NCI-H1436 treated with DMSO at 0.1 percent for 48 hours (cell line): ENCODE measurements at regions not wholly inside any gene's neighbourhood (a gene's known extent, or its start where the extent isn't known, plus 50 kb on each side); places are given as distances from the start of the nearest gene placed in this dataset.

Source experiments
- DNase-seq: peaks from one replicate; lab custom pipeline; 2025; lab: John Stamatoyannopoulos, UW

GRCh38 chr10:78774999-78775711, 293.6 kb upstream of the ZMIZ1 start:
- no peak for DNase-seq

DNA sequence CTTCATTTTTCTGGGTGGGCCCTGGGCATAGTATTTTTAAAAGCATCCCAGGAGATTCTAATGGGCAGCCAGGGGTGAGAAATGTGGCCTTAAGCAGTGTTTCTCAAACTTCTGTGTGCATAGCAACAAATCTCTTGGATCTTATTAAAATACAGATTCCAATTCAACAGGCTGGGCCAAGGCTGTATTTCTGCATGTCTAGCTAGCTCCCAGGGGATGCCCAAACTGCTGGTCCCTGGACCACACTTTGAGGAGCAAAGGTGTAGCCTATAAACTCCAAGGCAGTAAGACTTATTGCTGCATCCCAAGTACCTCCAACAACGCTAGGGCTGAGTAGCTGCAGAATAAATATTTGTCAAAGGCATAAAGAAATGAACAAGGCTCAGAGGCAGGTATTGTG, 292.9 kb upstream of the ZMIZ1 start:
- no peak for DNase-seq

GRCh38 chr10:78776756-78777155, 292.0 kb upstream of the ZMIZ1 start:
- no peak for DNase-seq

DNA sequence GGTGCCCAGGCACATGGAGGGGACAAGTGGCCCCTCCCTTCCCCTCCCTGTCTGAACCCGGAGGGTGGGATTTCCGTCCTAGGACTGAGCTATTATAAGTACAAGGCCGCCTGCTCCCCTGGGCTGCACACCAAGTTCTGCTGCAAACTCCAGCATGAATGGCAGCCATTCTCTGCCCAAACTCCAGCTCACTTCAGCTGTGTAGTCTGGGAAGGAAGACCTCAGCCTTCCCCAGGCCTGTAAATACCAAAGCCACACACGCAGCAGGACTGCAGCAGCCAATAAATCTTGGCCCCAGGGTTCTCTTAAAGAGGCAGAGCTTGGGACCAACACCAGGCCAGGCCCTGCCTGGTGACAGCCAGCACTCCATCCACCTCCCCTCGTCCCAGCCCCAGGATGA, 291.3 kb upstream of the ZMIZ1 start:
- no peak for DNase-seq

DNA sequence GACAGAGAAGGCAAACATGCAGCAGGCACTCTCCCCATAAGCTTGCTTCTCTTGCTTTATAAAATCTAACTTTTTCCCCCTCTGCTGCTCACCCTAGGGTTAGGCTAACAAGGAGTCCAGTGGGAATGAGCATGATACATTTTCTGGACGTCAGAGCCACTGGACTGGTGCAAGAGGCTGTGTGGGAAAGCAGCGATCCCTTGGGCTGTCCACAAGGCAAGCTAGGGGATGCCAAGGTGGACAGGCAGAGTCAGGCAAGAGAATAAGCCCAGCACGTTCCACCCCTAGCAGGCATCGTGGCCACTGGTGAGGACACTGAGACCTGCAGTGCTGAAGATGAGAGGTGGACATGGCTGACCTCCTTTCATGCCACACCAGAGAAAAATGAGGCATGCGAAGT, 290.9 kb upstream of the ZMIZ1 start:
- DNase-seq, result no peak

DNA sequence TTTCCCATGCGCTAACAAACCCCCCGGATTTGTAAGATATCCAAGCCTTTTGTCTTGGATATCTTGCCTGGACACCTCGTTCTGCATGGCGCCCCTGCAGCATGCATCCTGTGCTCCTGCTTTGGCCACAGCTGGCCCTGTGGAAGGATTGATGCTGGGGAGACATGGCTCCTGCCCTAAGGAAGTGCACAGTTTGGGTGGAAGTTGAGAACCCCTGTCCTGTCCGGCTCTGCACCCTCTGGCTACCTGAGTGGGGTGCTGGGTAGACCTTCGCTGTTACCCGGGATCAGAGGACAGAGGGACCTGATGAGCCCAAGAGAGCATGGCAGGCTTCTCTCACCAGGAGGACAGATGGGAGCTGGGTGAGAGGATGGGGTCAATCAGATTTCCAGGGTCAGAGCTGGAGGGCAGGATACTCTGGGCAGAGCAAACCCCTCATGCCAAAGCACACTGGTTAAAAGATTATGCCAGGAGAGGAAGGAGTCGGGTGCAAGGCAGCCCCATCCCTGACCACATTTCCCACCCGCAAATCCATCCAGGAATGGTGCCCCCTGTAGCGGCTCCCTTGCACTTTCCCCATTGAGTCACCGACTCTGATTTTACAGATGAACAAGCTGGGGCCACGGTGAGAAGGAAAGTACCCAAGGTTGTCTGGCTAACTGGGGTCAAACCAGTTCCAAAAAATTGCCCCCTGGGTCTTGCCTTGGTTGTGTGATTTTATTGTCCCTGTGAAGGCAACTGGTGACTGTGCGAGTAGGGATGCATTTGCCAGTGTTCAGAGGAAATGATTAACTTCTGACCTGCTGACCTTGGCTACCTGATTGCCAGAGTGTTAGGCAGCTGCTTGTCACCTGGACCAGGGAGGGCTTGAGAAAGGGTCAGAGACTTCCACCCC, 290.1 kb upstream of the ZMIZ1 start:
- DNase-seq, result no peak

DNA sequence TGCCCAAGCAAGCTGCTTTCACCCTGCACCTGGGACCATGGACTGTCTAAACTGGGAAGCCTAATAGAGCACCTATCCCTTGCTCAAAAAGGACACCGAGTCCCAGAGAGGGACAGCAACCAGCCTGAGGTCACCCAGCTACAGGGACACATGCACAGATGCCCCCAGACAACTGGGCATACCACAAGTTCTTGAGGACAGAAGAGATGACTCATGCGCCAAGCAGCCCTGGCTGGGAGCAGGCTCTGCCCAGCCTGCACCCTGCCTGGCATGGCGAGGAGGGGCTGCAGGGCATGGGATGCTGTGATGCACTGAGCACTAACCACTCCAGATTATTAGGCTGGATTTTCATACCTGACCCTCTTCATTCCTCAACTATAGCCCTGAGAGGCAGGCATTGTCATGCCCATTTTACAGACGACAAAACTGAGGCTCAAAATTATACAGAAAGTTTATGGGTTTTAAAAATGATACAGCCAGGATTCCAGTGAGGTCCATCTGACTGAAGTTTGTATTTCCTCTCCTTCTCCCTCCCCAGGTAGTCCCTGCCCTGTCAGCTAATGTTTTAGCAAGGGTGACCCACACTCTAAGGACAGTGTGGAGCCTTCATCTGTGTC, 289.3 kb upstream of the ZMIZ1 start:
- no peak for DNase-seq

- no peak for DNase-seq
Measured at GRCh38 chr10:78780551-78780961, 288.2 kb upstream of the ZMIZ1 start.

- DNase-seq, result no peak
Measured at GRCh38 chr10:78781251-78781913, 287.4 kb upstream of the ZMIZ1 start.

DNA sequence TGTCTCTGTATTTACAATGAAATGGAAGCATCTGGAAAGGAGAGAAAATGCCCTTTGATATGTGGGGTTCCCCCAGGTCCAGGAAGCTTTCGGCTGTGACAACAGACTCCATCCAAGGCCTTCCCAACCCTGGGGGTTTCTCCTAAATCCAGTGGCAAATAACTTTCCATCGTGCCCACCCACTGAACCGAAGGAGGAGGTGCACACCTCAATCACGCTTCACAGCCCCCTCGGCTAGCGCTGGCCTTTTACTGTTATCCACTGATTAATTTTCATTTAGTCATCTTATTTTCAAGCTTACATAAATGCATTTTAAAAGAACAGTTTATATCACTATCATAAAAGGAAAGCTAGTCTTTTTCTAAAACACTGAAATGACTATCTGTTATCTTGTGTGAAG, 286.8 kb upstream of the ZMIZ1 start:
- DNase-seq, result no peak

DNA sequence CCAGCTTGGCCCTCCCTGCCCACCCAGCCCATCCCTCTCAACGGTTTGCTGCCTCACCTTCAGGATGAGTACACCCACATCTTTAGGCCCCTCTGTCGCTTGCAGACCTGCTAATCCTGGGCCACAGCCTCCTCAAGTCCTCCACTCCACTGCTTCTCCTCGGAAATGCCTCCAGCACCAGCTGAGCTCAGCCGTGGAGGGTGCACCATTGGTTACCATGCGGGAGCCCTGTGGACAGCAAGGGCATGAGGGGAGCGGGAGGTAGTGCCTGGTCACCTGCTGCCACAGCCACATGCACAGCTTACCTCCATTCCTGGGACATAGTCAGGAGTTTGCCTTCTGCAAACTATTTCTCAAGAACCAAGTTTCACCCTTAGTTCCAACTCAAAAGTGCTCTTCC, 286.3 kb upstream of the ZMIZ1 start:
- DNase-seq, result no peak

DNA sequence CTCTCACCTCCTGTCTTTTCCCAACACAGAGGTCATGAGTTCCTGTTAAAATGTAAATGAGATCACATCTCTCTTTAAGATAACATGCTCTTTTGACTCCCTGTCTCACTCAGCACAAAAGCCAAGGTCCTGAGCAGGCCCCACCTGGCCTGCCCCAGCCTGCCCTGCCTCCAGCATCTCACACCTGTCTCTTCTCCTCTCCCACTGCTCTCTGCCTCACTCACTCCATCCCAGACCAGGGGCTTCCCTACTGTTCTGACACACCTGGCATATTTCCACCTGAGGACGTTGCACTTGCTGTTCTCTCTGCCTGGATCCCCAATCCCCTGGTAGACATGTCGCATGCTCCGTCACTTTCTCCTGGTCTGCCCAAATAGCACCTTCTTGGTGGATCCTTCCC, 285.0 kb upstream of the ZMIZ1 start:
- DNase-seq, result no peak

DNA sequence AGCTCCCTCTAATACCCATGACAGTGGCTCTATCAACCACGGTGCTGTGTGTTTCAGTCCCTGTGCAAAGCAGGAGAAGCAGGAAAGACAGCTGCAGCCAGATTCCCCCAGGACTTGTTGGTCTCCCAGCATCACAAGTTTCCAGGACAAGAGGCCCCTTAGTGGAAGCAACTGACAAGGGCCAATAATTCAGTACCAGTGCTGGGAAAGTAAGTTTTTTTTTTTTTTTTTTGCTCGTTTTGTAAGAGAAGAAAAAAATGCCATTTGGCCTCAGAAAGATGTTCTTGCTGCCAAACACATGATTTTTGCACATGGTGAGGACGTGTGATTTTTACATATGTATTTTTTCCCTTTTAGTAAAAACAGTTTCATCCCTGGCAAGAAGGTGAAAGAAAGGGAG, 284.2 kb upstream of the ZMIZ1 start:
- no peak for DNase-seq

DNA sequence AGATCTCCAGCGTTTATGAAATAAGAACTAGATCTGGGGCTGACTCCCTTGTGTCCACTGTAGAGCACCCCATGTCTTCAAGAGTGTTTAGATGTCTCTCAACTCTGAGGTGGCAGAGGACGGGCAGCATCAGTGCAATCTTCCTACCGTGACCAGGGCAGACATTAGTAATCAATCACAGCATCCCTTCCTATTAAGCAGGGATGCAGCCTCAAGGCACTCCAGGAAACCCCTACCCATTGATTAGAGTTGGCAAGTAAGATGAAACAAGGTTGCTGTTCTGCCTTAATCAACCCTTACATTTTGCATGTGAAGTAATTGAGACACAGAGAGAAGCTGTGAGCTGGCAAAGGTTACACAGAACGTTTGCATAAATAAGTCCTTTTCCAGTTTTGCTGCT, 283.7 kb upstream of the ZMIZ1 start:
- no peak for DNase-seq

DNA sequence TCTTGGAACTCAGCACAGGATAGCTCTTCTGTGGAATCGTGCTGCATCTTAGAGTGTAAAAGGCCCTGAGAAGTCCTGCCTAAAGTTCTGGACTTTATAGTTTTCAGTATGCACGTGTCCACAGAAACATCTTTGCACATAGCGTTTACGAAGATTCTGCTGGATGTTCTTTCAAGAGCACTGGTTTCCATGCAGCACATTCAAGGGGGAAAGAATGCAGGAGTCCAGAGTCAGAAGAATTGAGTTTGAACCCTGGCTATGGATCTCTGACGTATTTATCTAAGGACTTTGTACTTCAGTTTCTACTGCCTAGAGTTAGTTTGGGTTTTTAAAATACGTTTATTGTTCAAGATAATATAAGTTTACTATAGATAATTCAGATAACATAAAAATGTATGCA, 282.8 kb upstream of the ZMIZ1 start:
- DNase-seq, result no peak

DNA sequence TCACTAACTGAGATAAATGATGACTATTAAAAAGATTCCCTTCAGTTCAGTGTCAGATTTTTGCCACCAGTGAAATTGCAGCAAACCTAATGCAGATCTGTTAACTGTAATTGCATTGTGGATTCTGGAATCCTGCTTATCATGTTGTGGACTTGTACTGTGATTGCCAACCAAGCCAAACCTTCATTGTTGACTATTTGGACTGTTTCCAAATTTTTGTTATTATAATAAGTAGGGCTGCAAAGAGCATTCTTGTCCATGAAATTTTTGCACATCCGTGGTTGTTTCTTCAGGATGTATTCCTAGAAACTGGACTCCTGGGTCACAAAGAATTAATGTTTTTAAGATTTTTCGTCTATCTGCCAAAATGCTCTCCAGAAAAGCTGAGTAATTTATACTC, 281.6 kb upstream of the ZMIZ1 start:
- DNase-seq, result no peak

DNA sequence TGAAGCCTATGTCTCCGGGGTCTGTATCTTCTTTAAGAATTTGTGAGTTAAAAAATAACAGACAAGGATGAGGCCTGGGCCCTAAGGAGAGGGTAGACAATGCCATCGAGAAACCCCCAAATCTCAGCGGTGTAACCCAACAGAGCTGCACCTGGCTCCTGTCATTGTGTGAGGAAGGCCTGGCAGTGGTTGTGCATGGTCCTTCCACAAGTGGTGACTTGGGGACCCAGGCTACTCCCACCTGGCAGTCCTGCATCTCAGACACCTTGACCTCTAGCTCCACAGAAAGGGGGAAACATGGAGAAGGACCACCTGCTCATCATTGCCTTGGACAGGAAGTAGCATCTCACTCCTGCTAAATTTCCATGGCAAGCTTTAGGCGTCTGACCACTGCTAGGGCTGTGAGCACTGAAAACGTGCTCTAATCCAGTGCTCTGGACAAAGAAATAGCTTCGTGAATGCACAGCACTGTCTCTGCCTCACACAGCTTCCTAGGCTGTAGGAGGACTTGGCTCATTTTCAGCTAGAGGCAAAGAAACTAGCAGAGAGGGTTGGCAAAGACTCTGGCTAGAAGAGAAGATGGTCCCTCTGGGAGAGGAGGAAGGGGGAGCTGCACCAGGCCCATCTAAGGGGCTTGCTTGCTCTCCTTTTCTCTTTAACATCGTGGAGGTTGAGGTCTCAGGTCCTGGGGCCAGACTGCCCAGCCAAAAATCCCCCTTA, 273.9 kb upstream of the ZMIZ1 start:
- DNase-seq, result no peak

- no peak for DNase-seq
Measured at GRCh38 chr10:78798976-78799730, 269.6 kb upstream of the ZMIZ1 start.

- no peak for DNase-seq
Measured at GRCh38 chr10:78800006-78800405, 268.8 kb upstream of the ZMIZ1 start.

GRCh38 chr10:78800535-78801320, 268.0 kb upstream of the ZMIZ1 start:
- DNase-seq, result no peak
